ENCODE measurements at regions not wholly inside any gene's neighbourhood (a gene's known extent, or its start where the extent isn't known, plus 50 kb on each side); places are given as distances from the start of the nearest gene placed in this dataset.

- POLR2A ChIA-PET, result no interaction called here
- no peak overlapping the region for H3K4me2 ChIP-seq
- WGBS (ENCODE audit: low lambda C conversion rate), result 4% methylated on average over 4 of the region's 4 CpGs
- no peaks in the 10 kb centered on the region for H3K36me3 ChIP-seq (replicated peaks in 1 of 2; ENCODE audit: control insufficient read depth in 1 of 2, insufficient read depth in 2 of 2, low read length in 1 of 2)
- no peaks in the 10 kb centered on the region for H4K20me1 ChIP-seq (ENCODE audit: insufficient read depth)
- no peak overlapping the region for H3K9ac ChIP-seq
- no peaks in the 10 kb centered on the region for H3F3A ChIP-seq (replicated peaks; ENCODE audit: insufficient read depth)
- H3K79me2 ChIP-seq (ENCODE audit: insufficient read depth), result no peaks in the 10 kb centered on the region
- H3K27me3 ChIP-seq (ENCODE audit: insufficient read depth), result no peaks in the 10 kb centered on the region
- H3K4me3 ChIP-seq (ENCODE audit: low read depth in 2 of 2, low read length in 1 of 2), result no peak overlapping the region
- TF ChIP-seq EZH2phosphoT487 (IDR thresholded peaks at IDR 0.05; ENCODE audit: borderline replicate concordance, low read depth), result no peak
- TF ChIP-seq RAD21 (IDR thresholded peaks at IDR 0.05; ENCODE audit: low read length), result no peak
- TF ChIP-seq MEF2A (IDR thresholded peaks at IDR 0.05; ENCODE audit: borderline replicate concordance, low read depth), result no peak
- TF ChIP-seq FOXM1 (IDR thresholded peaks at IDR 0.05; ENCODE audit: low read depth), result no peak
- TF ChIP-seq PBX3 (IDR thresholded peaks at IDR 0.05), result no peak
- no peak for TF ChIP-seq NRF1 (IDR thresholded peaks at IDR 0.05; ENCODE audit: low read depth, low read length)
- no peaks in the 10 kb centered on the region for H3K4me1 ChIP-seq (ENCODE audit: control insufficient read depth in 1 of 2, insufficient read depth in 2 of 2, low read depth in 1 of 2, low read length in 1 of 2)
- H3K9me2 ChIP-seq, result no peaks in the 10 kb centered on the region
- no peak for DNase-seq
- H3K9me3 ChIP-seq, result no peaks in the 10 kb centered on the region
- CTCF ChIA-PET, result no interaction called here
- no peak overlapping the region for H3K27ac ChIP-seq (ENCODE audit: low read depth in 2 of 2, low read length in 1 of 2)
- H2AFZ ChIP-seq (ENCODE audit: low read depth), result no peak overlapping the region
Measured at GRCh38 chrX:6674734-6675133, 139.8 kb upstream of the VCX3A start.

DNA sequence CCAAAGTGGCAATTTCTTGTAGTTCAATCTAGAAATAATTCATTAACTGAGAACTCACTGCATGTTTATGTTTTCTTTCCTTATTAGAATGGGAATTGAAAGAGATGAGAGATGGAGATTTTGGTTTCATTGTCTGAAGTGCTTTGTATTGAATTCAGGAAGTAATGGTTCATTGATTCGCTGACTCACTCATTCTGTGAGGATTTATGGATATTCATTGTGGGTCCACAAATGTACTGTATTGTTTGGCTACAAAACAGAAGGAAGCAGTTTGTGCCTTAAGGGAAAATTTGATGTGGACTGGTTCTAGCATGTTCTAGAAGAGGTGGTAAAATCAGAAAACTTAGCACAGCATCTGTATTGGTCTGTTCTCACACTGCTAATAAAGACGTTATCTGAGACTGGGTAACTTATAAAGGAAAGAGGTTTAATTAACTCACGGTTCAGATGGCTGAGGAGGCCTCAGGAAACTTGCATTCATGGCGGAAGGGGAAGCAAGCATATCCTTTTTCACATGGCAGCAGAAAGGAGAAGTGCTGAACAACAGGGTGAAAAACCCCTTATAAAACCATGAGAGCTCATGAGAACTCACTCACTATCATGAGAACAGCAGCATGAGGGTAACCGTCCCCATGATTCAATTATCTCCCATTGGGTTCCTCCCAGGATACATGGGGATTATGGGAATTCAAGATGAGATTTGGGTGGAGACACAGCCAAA lies 132.3 kb upstream of the VCX3A start:
- Histone ChIP-seq H3K79me2 (ENCODE audit: insufficient read depth) (no peaks in the 10 kb centered on the region), H3K9ac (no peak overlapping the region), H2AFZ (ENCODE audit: low read depth) (no peak overlapping the region), H4K20me1 (ENCODE audit: insufficient read depth) (no peaks in the 10 kb centered on the region), H3K9me3 (no peaks in the 10 kb centered on the region), H3K4me3 (ENCODE audit: low read depth in 2 of 2, low read length in 1 of 2) (no peak overlapping the region), H3K36me3 (replicated peaks in 1 of 2; ENCODE audit: control insufficient read depth in 1 of 2, insufficient read depth in 2 of 2, low read length in 1 of 2) (no peaks in the 10 kb centered on the region), H3K9me2 (no peaks in the 10 kb centered on the region), H3K27ac (ENCODE audit: low read depth in 2 of 2, low read length in 1 of 2) (no peak overlapping the region), H3K4me1 (ENCODE audit: control insufficient read depth in 1 of 2, insufficient read depth in 2 of 2, low read depth in 1 of 2, low read length in 1 of 2) (no peaks in the 10 kb centered on the region), H3F3A (replicated peaks; ENCODE audit: insufficient read depth) (no peaks in the 10 kb centered on the region), H3K27me3 (ENCODE audit: insufficient read depth) (no peaks in the 10 kb centered on the region), H3K4me2 (no peak overlapping the region)
- 8% methylated on average over 5 of the region's 5 CpGs for WGBS (ENCODE audit: low lambda C conversion rate)
- TF ChIP-seq FOXJ3 (CRISPR knock-in tag; IDR thresholded peaks at IDR 0.05) (no peak), RCOR1 (IDR thresholded peaks at IDR 0.05; ENCODE audit: low read length) (no peak), TEAD4 (IDR thresholded peaks at IDR 0.05; ENCODE audit: borderline replicate concordance, insufficient read depth) (no peak), JUND (IDR thresholded peaks at IDR 0.05) (no peak), ELF1 (IDR thresholded peaks at IDR 0.05) (no peak), SIN3A (IDR thresholded peaks at IDR 0.05; ENCODE audit: borderline replicate concordance, low read depth, low read length) (no peak), RFX5 (IDR thresholded peaks at IDR 0.05; ENCODE audit: low read length) (no peak), CHD2 (IDR thresholded peaks at IDR 0.05; ENCODE audit: low read length, partially characterized antibody) (no peak), GABPA (IDR thresholded peaks at IDR 0.05; ENCODE audit: low read depth) (no peak)
- TF ChIP-seq, protein P1, sequence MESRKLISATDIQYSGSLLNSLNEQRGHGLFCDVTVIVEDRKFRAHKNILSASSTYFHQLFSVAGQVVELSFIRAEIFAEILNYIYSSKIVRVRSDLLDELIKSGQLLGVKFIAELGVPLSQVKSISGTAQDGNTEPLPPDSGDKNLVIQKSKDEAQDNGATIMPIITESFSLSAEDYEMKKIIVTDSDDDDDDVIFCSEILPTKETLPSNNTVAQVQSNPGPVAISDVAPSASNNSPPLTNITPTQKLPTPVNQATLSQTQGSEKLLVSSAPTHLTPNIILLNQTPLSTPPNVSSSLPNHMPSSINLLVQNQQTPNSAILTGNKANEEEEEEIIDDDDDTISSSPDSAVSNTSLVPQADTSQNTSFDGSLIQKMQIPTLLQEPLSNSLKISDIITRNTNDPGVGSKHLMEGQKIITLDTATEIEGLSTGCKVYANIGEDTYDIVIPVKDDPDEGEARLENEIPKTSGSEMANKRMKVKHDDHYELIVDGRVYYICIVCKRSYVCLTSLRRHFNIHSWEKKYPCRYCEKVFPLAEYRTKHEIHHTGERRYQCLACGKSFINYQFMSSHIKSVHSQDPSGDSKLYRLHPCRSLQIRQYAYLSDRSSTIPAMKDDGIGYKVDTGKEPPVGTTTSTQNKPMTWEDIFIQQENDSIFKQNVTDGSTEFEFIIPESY (IDR thresholded peaks at IDR 0.05; ENCODE audit: borderline replicate concordance, low read depth), result no peak
- TF ChIP-seq, protein P2, sequence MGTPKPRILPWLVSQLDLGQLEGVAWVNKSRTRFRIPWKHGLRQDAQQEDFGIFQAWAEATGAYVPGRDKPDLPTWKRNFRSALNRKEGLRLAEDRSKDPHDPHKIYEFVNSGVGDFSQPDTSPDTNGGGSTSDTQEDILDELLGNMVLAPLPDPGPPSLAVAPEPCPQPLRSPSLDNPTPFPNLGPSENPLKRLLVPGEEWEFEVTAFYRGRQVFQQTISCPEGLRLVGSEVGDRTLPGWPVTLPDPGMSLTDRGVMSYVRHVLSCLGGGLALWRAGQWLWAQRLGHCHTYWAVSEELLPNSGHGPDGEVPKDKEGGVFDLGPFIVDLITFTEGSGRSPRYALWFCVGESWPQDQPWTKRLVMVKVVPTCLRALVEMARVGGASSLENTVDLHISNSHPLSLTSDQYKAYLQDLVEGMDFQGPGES (IDR thresholded peaks at IDR 0.05; ENCODE audit: low read depth, low read length), result no peak
- TF ChIP-seq, protein P3, sequence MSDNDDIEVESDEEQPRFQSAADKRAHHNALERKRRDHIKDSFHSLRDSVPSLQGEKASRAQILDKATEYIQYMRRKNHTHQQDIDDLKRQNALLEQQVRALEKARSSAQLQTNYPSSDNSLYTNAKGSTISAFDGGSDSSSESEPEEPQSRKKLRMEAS (IDR thresholded peaks at IDR 0.05; ENCODE audit: low read depth), result no peak
- DNase-seq, result no peak
- CTCF ChIA-PET, result interaction anchor here (0.6 kb wide), 1 partner anchor 51 kb away, joined by 3 read pairs; no protein-coding TSS in a partner anchor
- POLR2A ChIA-PET, result no interaction called here

Data from SK-N-SH (cell line).